HG03558 (cell line): ENCODE measurements at regions not wholly inside any gene's neighbourhood (a gene's known extent, or its start where the extent isn't known, plus 50 kb on each side); places are given as distances from the start of the nearest gene placed in this dataset.
"Not testable (repeated sequence)": the region's sequence is repeated elsewhere in the genome, so short reads cannot be mapped to it uniquely, and the experiment has no call there.

Experiments
- ATAC-seq: cut with Tn5 transposase; IDR thresholded peaks from one replicate; pipeline ENCODE4 v1.9.1; 2021; ENCODE audit warnings: moderate number of reproducible peaks; ENCODE audit not compliant: unreplicated experiment; ENCODE audit errors: extremely low read depth

GRCh38 chr3:88282528-88283241 lies 132.9 kb downstream of the C3orf38 start:
- ATAC-seq: no peak

- ATAC-seq: no peak
These were observed 133.5 kb downstream of the C3orf38 start for GRCh38 chr3:88283242-88283592.

- no peak for ATAC-seq
These were observed 141.7 kb downstream of the C3orf38 start for GRCh38 chr3:88291486-88291885.

GRCh38 chr3:88298189-88298588 lies 148.4 kb downstream of the C3orf38 start:
- no peak for ATAC-seq

DNA sequence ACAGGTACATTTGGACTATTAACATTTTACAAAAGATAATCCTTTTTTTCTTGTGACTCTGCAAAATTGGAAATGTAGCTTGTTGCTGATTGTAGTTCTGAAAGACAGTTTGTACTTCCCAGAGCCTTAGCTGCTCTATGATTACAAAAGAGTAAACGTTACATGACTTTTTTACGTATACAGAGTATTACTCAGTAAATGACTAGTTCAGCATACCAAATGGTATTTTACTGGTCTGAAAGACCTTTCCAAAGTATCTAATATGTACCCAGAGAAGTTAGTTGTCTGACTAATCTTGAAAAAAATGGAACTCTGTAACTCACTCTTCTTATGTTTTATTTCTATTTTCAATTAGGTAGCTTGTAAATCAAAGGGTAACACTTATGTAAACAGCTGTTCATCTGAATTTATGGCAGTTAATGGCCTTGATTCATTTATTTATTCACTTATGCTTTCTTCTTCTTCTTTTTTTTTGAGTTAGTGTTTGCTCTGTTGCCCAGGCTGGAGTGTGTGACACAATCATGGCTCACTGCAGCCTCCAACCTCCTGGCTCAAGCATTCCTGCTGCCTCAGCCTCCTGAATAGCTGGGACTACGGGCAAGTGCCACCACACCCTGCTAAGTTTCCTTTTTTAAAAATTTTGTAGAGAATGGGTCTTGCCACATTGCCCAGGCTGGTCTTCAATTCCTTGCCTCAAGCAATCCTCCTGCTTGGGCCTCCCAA lies 151.7 kb downstream of the C3orf38 start:
- ATAC-seq: no peak

DNA sequence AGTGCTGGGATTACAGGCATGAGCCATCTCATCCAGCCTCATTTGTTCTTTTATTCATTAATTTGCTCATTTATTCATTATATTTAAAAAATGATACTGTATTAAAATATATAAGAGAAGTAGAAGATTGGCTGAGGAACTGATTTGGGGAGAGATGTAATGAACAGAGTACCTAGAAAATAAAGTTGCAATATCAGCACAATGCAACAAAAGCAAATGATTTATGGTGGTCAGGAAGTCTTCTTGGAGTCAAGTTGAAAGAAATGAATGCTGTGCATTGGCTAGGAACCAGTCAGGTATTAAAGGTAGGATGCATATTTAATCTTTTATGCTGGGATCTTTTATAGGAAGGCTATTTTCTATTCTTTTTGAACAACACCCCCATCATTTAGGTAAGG lies 152.2 kb downstream of the C3orf38 start:
- ATAC-seq: no peak

GRCh38 chr3:88303331-88303904 lies 153.7 kb downstream of the C3orf38 start:
- ATAC-seq: not testable (repeated sequence)

DNA sequence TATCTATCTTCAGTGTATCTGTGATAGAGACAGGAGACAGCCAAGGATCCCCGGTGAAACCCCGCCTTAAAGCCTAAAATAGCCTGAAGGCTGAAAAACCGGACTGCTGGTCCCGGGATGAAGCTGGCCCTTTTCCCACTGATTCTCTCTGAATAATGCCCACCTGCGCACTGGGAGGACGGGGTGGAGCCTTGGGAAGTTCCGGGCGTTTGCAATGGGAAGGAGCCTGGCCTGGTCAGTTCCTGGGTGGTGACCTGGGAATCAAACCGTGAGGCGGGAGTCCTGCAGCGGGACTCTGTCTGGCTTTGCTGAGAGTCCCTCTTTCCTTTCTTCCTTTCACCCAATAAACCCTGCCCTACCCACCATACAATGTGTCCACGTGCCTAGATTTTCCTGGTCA lies 157.9 kb downstream of the C3orf38 start:
- no peak for ATAC-seq

DNA sequence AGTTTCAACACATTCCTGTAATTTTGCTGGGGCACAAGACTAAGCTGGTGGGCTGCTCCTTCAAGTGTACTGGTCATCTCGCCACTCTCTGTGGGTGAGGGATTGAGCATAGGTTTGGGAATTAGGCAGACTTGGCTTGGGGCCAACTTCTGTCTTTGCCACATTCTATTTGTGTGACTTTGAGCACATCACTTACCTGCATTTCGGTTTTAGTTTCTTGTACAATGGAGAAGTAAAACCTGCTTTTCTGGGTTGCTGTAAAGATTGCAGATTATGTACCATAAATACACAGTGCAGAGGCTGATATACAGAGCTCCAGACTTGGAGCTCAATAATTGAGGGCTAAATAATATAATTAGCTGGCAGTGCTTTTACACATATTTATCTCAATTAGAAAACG lies 162.1 kb downstream of the C3orf38 start:
- ATAC-seq: no peak

DNA sequence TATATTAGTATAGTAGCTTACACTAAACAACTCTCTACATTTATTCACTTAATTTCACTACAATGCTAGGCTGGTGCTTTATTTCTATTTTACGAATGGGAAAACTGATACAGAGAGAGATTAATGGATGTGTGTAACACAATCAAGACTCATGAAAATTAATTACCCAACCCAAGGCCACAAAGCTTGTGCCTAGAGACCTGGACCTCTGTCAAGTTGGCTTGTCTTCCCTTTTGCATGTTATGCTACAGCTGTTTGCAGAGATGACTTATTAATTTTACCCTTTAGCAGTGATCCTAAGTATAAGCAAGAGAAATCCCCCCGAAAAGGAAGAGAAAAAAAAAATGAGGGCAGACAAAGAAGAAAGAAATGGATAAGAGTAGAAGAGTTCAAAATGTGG lies 162.5 kb downstream of the C3orf38 start:
- ATAC-seq: no peak

DNA sequence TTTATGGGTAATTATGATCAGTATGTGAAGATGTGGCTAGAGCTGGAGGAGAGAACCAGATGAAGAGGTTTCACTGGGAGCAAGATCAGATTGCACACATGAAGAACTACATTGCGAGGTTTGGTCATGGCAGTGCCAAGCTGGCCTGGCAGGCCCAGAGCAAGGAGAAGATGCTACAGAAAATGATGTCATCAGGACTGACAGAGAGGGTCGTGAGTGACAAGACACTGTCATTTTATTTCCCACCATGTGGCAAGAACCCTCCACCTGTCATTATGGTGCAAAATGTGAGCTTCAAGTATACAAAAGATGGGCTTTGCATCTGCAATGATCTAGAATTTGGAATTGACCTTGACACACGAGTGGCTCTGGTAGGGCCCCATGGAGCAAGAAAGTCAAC lies 168.3 kb downstream of the C3orf38 start:
- no peak for ATAC-seq

DNA sequence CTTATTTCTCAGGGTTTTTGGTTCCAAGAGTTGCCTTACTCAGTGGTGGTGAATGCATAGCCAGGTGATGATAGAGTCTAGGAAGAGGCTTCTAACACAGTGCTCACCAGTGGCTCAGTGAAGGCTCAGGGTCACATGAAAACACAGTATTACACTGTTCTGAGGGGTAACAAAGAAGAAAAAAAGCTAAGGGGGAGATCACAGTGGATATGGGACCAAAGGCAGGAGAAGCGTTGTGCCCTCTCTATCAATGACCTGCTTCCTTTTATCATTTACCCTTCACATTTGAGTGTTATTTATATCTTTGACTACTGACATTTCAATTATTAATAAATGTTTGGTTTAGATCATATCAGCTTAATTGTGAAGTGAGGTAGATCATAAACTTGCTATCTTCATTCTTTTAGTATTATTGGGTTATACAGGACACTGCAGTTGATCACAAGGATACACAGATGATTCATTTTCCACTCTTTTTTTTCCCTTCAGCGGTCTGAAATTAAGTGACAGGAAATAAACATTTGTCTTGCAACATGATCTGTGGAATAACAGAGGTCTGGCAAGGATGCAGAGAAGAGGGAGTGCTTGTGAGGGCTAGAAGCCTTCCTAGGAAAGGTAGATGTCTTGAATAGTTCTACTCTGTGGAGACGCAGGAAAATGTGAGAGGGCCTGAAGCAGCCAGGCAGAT lies 171.7 kb downstream of the C3orf38 start:
- ATAC-seq: no peak

GRCh38 chr3:88324788-88325187 lies 175.0 kb downstream of the C3orf38 start:
- no peak for ATAC-seq

- no peak for ATAC-seq
These were observed 184.6 kb downstream of the C3orf38 start for GRCh38 chr3:88334187-88334868.

DNA sequence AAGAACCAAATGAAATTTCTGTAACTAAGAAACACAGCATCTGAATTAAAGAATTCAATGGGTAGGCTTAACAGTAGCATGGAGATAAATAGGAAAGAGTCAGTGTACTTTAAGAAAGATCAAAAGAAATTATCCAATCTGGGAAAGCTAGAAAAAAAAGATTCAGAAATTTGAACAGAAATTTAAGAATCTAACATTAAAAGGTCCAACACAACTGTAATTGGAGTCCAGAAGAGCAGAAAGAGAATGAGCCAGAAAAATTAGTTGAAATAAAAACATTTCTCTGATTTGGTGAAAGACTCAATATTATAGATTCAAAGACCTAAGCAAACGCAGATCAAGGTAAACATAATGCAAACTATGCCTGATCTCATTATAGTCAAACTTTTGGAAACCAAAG lies 187.1 kb downstream of the C3orf38 start:
- no peak for ATAC-seq

DNA sequence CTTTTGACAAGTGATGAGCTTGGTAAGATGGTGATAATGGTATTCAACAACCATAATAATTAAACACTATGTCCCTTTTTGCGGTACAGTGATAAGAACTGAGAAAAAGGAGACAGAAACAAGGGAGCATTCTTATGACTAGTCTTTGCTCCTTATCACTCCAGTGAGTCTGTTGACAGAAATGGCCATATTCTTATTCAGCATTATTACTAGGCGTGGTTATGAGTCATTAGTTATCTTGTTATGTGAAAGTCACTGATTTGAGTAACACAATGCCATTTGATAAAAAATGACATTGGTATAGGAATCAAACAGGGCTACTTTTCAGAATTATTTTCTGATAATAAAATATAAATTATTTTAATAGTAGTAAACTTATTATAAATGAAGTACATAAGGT lies 193.5 kb downstream of the C3orf38 start:
- ATAC-seq: no peak

DNA sequence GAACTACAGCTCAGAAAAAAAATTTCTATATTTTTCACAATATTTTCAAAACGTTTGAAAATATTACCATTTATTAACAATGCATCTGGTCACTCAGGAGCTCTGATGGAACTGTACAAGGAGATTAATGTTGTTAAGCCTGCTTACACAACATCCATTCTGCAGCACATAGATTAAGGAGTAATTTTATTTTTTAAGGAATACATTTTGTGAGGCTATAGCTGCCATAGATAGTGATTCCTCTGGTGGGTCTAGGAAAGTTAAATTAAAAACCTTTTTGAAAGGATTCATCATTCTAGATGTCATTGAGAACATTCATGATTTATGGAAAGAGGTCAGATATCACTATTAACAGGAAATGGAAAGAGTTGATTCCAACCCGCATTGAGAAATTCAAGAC lies 196.9 kb downstream of the C3orf38 start:
- no peak for ATAC-seq

GRCh38 chr3:88362428-88362827 lies 212.7 kb downstream of the C3orf38 start:
- ATAC-seq: no peak

DNA sequence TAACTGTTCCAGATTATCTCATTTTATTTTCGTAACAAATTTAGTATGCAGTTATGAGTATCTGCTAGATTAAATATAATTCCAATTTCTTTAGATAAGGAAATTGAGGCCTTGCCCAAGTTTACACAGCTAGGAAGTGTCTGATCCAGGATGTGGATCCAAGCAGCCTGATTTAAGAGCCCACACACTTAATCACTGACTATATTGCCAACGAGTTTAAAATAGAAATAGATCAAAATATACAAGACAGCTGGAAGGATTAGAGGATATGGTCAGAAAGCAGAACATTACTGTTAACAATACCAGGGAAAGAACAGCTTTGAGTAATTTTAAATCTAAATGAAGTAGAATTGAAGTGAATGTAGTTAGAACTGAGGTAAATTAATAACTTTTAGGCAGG lies 215.2 kb downstream of the C3orf38 start:
- ATAC-seq: no peak

DNA sequence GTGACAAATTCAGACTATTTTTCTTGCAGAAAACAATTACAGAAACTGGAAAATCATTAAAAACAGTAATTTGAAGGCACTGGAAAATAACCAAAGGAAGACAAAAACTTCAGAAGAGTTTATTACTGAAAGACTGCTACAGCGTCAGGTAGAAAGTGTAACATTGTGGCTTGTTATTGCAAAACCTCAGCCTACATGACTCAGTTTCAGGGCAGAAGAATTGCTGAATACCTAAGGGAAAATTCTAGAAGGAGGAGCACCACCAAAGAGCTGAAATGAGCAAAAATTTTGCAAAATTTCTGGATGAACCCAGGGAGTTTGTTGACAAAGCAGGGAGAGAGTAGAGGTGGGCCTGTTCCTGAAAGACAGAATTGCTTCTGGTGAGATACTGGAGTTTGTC lies 219.6 kb downstream of the C3orf38 start:
- no peak for ATAC-seq

DNA sequence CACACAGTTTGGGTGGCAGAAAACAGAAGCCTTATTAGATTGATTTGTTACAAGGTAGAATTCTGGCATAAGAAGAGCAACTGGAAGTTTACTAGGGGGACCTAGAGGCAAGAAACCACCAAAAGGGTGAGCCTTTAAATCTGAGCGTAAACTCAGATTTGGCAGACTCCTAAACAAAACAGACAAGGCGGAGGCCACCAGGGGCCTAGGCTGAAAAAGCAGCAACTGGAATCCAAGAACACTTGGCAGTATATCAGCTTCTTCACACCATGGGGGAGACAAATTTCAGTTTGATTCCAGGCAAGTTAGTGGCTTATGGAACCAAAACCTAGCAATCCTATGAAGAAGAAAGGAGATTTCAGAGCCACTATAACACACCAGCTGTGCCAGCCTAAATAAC lies 220.0 kb downstream of the C3orf38 start:
- no peak for ATAC-seq
